Kidney (tissue), 13 donors: ENCODE measurements at regions not wholly inside any gene's neighbourhood (a gene's known extent, or its start where the extent isn't known, plus 50 kb on each side); places are given as distances from the start of the nearest gene placed in this dataset.

Source experiments
- DNase-seq, 5 donors: peaks; one replicate each; pipeline ENCODE4 v3.0.0-alpha.2; 2013 to 2020
- FAIRE-seq: peaks from 2 replicates; lab custom pipeline; 2012; peaks lifted over from hg19 to GRCh38; lab: Jason Lieb, UNC
- H3K27ac ChIP-seq, 2 donors: one replicate each; pipeline ENCODE4 v1.7.0; 2013; ENCODE audit warnings: low read depth in 2 of 2, low read length in 2 of 2, inconsistent platforms in 1 of 2
- H3K27me3 ChIP-seq: one replicate; pipeline ENCODE4 v1.7.1; 2013; ENCODE audit warnings: low read length, inconsistent platforms; ENCODE audit not compliant: control insufficient read depth, insufficient read depth
- H3K36me3 ChIP-seq, 3 donors: one replicate each; pipeline versions ENCODE4 v1.7.0 to v1.7.1; 2013; ENCODE audit warnings: low read length in 3 of 3, control low read depth in 1 of 3, inconsistent platforms in 1 of 3; ENCODE audit not compliant: insufficient read depth in 3 of 3, control insufficient read depth in 2 of 3
- H3K4me1 ChIP-seq, 3 donors: one replicate each; pipeline versions ENCODE4 v1.7.0 to v1.7.1; 2013; ENCODE audit warnings: low read length in 3 of 3, inconsistent platforms in 1 of 3, low read depth in 1 of 3; ENCODE audit not compliant: control insufficient read depth in 2 of 3, insufficient read depth in 2 of 3
- H3K4me3 ChIP-seq, 3 donors: one replicate each; pipeline versions ENCODE4 v1.7.0 to v1.8.1; 2013; ENCODE audit warnings: low read length in 3 of 3, control low read depth in 1 of 3, inconsistent platforms in 1 of 3
- H3K9ac ChIP-seq, 3 donors: one replicate each; pipeline versions ENCODE4 v1.7.0 to v1.7.1; 2013; ENCODE audit warnings: low read length in 3 of 3, control low read depth in 1 of 3, inconsistent platforms in 1 of 3
- H3K9me3 ChIP-seq, 3 donors: one replicate each; pipeline versions ENCODE4 v1.7.0 to v1.7.1; 2013; ENCODE audit warnings: low read length in 3 of 3, control low read depth in 1 of 3, inconsistent platforms in 1 of 3; ENCODE audit not compliant: control insufficient read depth in 2 of 3, insufficient read depth in 1 of 3
- intact Hi-C: fragments of 100-400 bp; cut with DNase I; formaldehyde crosslinking; loops from one replicate; pipeline ENCODE4 v1.11.1; 2022
- TF ChIP-seq, protein P1 (sequence below): IDR thresholded peaks from 3 replicates; pipeline ENCODE4 v1.5.1; 2012; ENCODE audit warnings: mild to moderate bottlenecking, moderate library complexity, borderline replicate concordance; ENCODE audit not compliant: insufficient read depth; ENCODE audit errors: extremely low read depth
- donor health status: control.
- donor health status: control.
- donor health status: control.
- donor health status: control.
- donor health status: control.
- donor health status: DM: yes; HTN: yes; CAD: no.
- donor health status: Normal renal cell carcinoma (clear cell type).

DNA sequence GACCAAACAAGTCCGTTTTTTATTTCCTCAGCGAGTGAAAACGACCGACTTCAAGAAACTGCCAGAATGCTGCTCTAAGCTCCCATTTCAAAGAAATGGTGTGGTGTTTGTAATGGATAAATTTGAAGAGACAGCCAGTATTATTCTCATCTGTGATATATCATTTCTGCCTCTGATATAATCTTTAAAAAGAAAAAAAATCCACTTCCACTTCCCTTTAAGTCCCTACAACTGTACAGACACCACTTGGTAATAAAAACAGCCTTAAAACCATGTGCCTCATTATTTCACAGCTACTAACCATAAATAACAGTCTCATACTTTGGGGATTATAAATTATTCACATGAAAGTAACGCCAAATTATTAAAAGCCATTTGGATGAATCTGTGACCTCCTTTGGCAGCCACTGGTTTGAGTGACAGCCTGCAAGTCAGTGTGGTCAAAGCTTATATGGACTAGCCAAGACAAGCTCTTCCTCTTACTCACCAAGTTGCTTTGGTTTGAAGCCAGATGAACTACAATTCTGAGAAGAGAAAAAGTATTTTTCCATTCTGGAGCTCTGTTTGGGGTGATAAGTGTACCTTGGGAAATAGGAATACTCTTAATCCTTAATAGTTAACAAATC lies 168.0 kb downstream of the SHOX2 start:
- Histone ChIP-seq H3K9ac (no peak overlapping the region), H3K27me3 (no peaks in the 10 kb centered on the region), H3K9me3 (no peaks in the 10 kb centered on the region), H3K36me3 (no peaks in the 10 kb centered on the region), H3K4me3 (no peak overlapping the region), H3K4me1 (no peaks in the 10 kb centered on the region), H3K27ac (no peak overlapping the region)
- intact Hi-C loops, result no loop called here
- TF ChIP-seq, protein P1, sequence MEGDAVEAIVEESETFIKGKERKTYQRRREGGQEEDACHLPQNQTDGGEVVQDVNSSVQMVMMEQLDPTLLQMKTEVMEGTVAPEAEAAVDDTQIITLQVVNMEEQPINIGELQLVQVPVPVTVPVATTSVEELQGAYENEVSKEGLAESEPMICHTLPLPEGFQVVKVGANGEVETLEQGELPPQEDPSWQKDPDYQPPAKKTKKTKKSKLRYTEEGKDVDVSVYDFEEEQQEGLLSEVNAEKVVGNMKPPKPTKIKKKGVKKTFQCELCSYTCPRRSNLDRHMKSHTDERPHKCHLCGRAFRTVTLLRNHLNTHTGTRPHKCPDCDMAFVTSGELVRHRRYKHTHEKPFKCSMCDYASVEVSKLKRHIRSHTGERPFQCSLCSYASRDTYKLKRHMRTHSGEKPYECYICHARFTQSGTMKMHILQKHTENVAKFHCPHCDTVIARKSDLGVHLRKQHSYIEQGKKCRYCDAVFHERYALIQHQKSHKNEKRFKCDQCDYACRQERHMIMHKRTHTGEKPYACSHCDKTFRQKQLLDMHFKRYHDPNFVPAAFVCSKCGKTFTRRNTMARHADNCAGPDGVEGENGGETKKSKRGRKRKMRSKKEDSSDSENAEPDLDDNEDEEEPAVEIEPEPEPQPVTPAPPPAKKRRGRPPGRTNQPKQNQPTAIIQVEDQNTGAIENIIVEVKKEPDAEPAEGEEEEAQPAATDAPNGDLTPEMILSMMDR, result no peak
- FAIRE-seq (no peak), DNase-seq (no peak)

DNA sequence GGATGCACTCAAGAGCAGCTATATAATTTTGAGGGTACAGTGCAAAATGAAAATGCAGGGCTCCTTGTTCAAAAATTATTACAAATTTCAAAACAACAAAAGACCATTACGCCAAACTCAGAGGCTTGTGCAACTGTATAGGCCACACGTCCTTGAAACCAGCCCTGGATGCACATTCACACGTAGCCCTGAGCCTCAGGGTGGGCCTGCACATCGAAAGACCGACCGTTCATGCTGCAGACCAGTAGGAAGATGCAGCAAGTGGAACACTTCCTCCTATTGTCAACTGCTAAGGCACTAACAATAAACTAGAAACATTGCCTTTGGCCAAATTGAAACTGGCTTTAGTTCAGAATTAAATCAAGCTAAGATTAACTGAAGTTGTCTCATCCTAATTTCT lies 174.7 kb downstream of the SHOX2 start:
- DNase-seq (no peak), FAIRE-seq (no peak)
- Histone ChIP-seq H3K4me1 (no peaks in the 10 kb centered on the region), H3K27ac (no peak overlapping the region), H3K4me3 (no peak overlapping the region), H3K9me3 (no peaks in the 10 kb centered on the region), H3K9ac (no peak overlapping the region), H3K27me3 (no peaks in the 10 kb centered on the region), H3K36me3 (no peaks in the 10 kb centered on the region)
- intact Hi-C loops, result no loop called here
- TF ChIP-seq, protein P1, result no peak

DNA sequence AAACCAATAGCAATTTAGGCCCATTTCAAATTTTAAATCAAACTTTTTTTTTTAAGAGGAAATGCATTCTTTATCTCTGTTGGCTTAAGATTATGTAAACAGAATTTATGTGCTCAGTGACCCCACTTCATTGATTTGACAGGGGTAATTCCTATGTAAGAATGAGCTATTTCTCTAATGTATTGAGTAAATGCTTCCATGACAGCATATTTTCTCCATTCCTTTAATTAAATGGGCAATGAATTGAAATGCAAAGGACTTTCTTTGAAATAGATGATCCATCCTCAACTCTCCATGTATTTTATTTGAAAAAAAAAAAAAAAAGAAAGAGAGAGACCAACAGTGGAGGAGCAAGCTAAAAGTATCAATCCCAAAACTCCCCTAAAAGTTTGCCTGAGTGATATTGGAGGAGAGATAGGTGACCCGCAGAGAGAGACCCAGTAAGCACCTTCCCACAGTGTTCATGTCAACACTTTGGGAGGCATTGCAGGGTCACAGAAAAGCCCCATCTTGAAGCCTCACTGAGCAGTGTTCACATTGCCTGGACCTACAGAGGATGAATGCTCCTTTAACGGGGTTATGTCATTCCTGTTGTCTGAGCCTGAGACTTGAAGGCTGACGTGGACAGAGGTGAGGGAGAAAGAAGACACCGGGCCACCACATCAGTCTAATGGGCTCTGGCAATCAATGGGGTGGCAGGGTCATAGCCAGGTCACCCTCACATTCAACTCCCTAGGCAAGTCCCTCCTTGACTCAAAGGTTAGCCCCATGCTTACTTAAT lies 176.0 kb downstream of the SHOX2 start:
- Histone ChIP-seq H3K27me3 (no peaks in the 10 kb centered on the region), H3K9me3 (no peaks in the 10 kb centered on the region), H3K9ac (no peak overlapping the region), H3K4me1 (no peaks in the 10 kb centered on the region), H3K36me3 (no peaks in the 10 kb centered on the region), H3K4me3 (no peak overlapping the region), H3K27ac (no peak overlapping the region)
- no peak for DNase-seq
- no peak for FAIRE-seq
- intact Hi-C loops, result no loop called here
- TF ChIP-seq, protein P1, result no peak
